SK-N-SH treated with all-trans-retinoic acid at 6 μM for 48 hours (cell line): ENCODE measurements at regions not wholly inside any gene's neighbourhood (a gene's known extent, or its start where the extent isn't known, plus 50 kb on each side); places are given as distances from the start of the nearest gene placed in this dataset.

Experiments used
- ATAC-seq: fragments of 200-7000 bp; cut with Tn5 transposase; 3 replicates; pipeline ENCODE4 v1.9.1; 2020; ENCODE audit warnings: mild to moderate bottlenecking, moderate library complexity
- ARNTL ChIP-seq: fragments of 450-650 bp; formaldehyde crosslinking; IDR thresholded peaks from 2 replicates; pipeline ENCODE4 v1.5.0; 2020; ENCODE audit warnings: low read depth, mild to moderate bottlenecking, moderate library complexity, borderline replicate concordance
- CSDC2 ChIP-seq: fragments of 250-450 bp; sonication (Bioruptor Pico); IDR thresholded peaks from 2 replicates; pipeline ENCODE4 v1.5.0; 2020; ENCODE audit warnings: mild to moderate bottlenecking, moderate library complexity
- CSRNP3 ChIP-seq: fragments of 250-450 bp; sonication (Bioruptor Pico); IDR thresholded peaks from 2 replicates; pipeline ENCODE4 v1.5.1; 2021; ENCODE audit warnings: mild to moderate bottlenecking, moderate library complexity
- ESRRG ChIP-seq: fragments of 250-450 bp; sonication (Bioruptor Pico); IDR thresholded peaks from 2 replicates; pipeline ENCODE4 v1.6.1; 2021; ENCODE audit warnings: mild to moderate bottlenecking
- GLIS3 ChIP-seq: fragments of 250-450 bp; sonication (Bioruptor Pico); IDR thresholded peaks from 2 replicates; pipeline ENCODE4 v1.5.0; 2020; ENCODE audit warnings: mild to moderate bottlenecking, moderate library complexity
- ISL1 ChIP-seq: fragments of 250-450 bp; sonication (Bioruptor Pico); IDR thresholded peaks from 2 replicates; pipeline ENCODE4 v2.1.2; 2022; ENCODE audit warnings: mild to moderate bottlenecking, moderate library complexity
- OSR1 ChIP-seq: fragments of 250-450 bp; sonication (Bioruptor Pico); IDR thresholded peaks from 2 replicates; pipeline ENCODE4 v1.8.0; 2022; ENCODE audit warnings: moderate library complexity, mild to moderate bottlenecking, inconsistent platforms
- PATZ1 ChIP-seq: fragments of 250-450 bp; sonication (Bioruptor Pico); IDR thresholded peaks from 2 replicates; pipeline ENCODE4 v1.8.0; 2020; ENCODE audit warnings: mild to moderate bottlenecking, moderate library complexity, borderline replicate concordance
- PPARA ChIP-seq: fragments of 250-450 bp; sonication (Bioruptor Pico); IDR thresholded peaks from 2 replicates; pipeline ENCODE4 v1.5.0; 2020; ENCODE audit warnings: mild to moderate bottlenecking, borderline replicate concordance
- RARB ChIP-seq: fragments of 250-450 bp; sonication (Bioruptor Pico); IDR thresholded peaks from 2 replicates; pipeline ENCODE4 v1.8.0; 2021; ENCODE audit warnings: mild to moderate bottlenecking, moderate library complexity
- SNAI2 ChIP-seq: fragments of 250-450 bp; sonication (Bioruptor Pico); IDR thresholded peaks from 2 replicates; pipeline ENCODE4 v1.5.0; 2020; ENCODE audit warnings: mild to moderate bottlenecking, moderate library complexity
- TCF4 ChIP-seq: fragments of 250-450 bp; sonication (Bioruptor Pico); IDR thresholded peaks from 2 replicates; pipeline ENCODE4 v1.8.0; 2021; ENCODE audit warnings: mild to moderate bottlenecking, moderate library complexity, borderline replicate concordance
- TOX ChIP-seq: fragments of 250-450 bp; sonication (Bioruptor Pico); IDR thresholded peaks from 2 replicates; pipeline ENCODE4 v1.8.0; 2021; ENCODE audit warnings: mild to moderate bottlenecking, moderate library complexity, borderline replicate concordance
- ZC3H10 ChIP-seq: fragments of 250-450 bp; sonication (Bioruptor Pico); IDR thresholded peaks from 2 replicates; pipeline ENCODE4 v1.5.1; 2021; ENCODE audit warnings: mild to moderate bottlenecking, moderate library complexity
- ZFP3 ChIP-seq: fragments of 250-450 bp; sonication (Bioruptor Pico); IDR thresholded peaks from 2 replicates; pipeline ENCODE4 v1.5.0; 2020; ENCODE audit warnings: mild to moderate bottlenecking, moderate library complexity
- ZFP30 ChIP-seq: fragments of 450-650 bp; formaldehyde crosslinking; IDR thresholded peaks from 2 replicates; pipeline ENCODE4 v1.5.0; 2022; ENCODE audit warnings: mild to moderate bottlenecking, moderate library complexity
- ZNF565 ChIP-seq: fragments of 450-650 bp; formaldehyde crosslinking; conservative IDR thresholded peaks from 2 replicates; pipeline ENCODE4 v1.5.0; 2020; ENCODE audit warnings: low read depth, mild to moderate bottlenecking, moderate library complexity
- ZNF8 ChIP-seq: fragments of 450-650 bp; formaldehyde crosslinking; IDR thresholded peaks from 2 replicates; pipeline ENCODE4 v1.5.0; 2020; ENCODE audit warnings: mild to moderate bottlenecking, moderate library complexity
- TF ChIP-seq, protein P1 (sequence below): fragments of 250-450 bp; sonication (Bioruptor Pico); IDR thresholded peaks from 2 replicates; pipeline ENCODE4 v1.8.0; 2021; ENCODE audit warnings: low read depth, mild to moderate bottlenecking, moderate library complexity, borderline replicate concordance
- TF ChIP-seq, protein P2 (sequence below): fragments of 250-450 bp; sonication (Bioruptor Pico); IDR thresholded peaks from 2 replicates; pipeline ENCODE4 v1.5.1; 2020; ENCODE audit warnings: low read depth, mild to moderate bottlenecking, moderate library complexity
- TF ChIP-seq, protein P3 (sequence below): fragments of 250-450 bp; sonication (Bioruptor Pico); IDR thresholded peaks from 2 replicates; pipeline ENCODE4 v1.5.0; 2020; ENCODE audit warnings: mild to moderate bottlenecking, moderate library complexity

DNA sequence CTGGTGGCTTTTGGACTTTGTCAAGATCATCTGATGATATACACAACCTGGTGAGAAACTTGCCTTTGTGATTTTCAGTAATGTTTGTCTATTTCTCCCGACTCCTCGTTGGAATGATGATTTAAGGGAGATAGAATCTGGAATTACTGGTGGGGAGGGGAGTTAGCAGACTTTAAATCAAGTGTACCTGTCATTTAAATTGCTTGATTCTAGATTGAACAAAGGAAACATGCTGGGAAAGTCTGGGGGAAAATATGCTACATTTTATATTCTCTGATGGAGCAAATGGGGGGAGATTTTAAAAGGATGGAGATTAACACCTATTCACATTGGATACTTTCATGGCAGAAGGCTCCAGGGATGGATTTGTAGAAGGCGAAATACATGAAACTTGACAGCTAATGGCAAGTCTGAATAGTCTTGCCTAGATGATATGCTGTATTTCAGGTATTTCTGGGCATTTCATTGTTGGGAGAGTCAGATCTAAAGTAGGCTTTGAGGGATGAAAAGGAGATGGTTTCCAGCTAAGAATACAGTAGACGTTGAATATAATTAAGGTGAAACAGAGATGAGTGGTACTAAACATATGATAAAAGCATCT, 189.1 kb upstream of the PDZRN3 start:
- no peak for ATAC-seq

GRCh38 chr3:73813291-73813690, 188.6 kb upstream of the PDZRN3 start:
- no peak for TF ChIP-seq OSR1 (CRISPR knock-in tag)
- peak; percentile 71 for TF ChIP-seq ISL1 (CRISPR knock-in tag)
- no peak for TF ChIP-seq ARNTL (CRISPR knock-in tag)
- TF ChIP-seq RARB: no peak
- no peak for TF ChIP-seq TOX (CRISPR knock-in tag)
- TF ChIP-seq CSRNP3 (CRISPR knock-in tag): peak; percentile 59; the same call in 1 of the 2 replicates
- TF ChIP-seq TCF4 (CRISPR knock-in tag): 0 out of 2 replicates have a peak, but pooled peaks have one; percentile 43
- TF ChIP-seq ZFP30 (CRISPR knock-in tag): no peak
- TF ChIP-seq PATZ1 (CRISPR knock-in tag): no peak
- ATAC-seq: peak; percentile 57

More for the DNA sequence above, 189.1 kb upstream of the PDZRN3 start:
- TF ChIP-seq ZNF565 (CRISPR knock-in tag): no peak
- TF ChIP-seq SNAI2: no peak
- TF ChIP-seq ISL1 (CRISPR knock-in tag): no peak
- TF ChIP-seq, protein P1, sequence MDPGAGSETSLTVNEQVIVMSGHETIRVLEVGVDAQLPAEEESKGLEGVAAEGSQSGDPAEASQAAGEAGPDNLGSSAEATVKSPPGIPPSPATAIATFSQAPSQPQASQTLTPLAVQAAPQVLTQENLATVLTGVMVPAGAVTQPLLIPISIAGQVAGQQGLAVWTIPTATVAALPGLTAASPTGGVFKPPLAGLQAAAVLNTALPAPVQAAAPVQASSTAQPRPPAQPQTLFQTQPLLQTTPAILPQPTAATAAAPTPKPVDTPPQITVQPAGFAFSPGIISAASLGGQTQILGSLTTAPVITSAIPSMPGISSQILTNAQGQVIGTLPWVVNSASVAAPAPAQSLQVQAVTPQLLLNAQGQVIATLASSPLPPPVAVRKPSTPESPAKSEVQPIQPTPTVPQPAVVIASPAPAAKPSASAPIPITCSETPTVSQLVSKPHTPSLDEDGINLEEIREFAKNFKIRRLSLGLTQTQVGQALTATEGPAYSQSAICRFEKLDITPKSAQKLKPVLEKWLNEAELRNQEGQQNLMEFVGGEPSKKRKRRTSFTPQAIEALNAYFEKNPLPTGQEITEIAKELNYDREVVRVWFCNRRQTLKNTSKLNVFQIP (CRISPR knock-in tag): no peak
- TF ChIP-seq GLIS3: no peak
- TF ChIP-seq ZNF8 (CRISPR knock-in tag): no peak
- no peak for TF ChIP-seq ZFP3 (CRISPR knock-in tag)
- TF ChIP-seq ZC3H10 (CRISPR knock-in tag): no peak
- TF ChIP-seq OSR1 (CRISPR knock-in tag): no peak
- TF ChIP-seq, protein P2, sequence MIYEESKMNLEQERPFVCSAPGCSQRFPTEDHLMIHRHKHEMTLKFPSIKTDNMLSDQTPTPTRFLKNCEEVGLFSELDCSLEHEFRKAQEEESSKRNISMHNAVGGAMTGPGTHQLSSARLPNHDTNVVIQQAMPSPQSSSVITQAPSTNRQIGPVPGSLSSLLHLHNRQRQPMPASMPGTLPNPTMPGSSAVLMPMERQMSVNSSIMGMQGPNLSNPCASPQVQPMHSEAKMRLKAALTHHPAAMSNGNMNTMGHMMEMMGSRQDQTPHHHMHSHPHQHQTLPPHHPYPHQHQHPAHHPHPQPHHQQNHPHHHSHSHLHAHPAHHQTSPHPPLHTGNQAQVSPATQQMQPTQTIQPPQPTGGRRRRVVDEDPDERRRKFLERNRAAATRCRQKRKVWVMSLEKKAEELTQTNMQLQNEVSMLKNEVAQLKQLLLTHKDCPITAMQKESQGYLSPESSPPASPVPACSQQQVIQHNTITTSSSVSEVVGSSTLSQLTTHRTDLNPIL (CRISPR knock-in tag): no peak
- no peak for TF ChIP-seq CSDC2 (CRISPR knock-in tag)
- TF ChIP-seq ESRRG: no peak
- TF ChIP-seq, protein P3, sequence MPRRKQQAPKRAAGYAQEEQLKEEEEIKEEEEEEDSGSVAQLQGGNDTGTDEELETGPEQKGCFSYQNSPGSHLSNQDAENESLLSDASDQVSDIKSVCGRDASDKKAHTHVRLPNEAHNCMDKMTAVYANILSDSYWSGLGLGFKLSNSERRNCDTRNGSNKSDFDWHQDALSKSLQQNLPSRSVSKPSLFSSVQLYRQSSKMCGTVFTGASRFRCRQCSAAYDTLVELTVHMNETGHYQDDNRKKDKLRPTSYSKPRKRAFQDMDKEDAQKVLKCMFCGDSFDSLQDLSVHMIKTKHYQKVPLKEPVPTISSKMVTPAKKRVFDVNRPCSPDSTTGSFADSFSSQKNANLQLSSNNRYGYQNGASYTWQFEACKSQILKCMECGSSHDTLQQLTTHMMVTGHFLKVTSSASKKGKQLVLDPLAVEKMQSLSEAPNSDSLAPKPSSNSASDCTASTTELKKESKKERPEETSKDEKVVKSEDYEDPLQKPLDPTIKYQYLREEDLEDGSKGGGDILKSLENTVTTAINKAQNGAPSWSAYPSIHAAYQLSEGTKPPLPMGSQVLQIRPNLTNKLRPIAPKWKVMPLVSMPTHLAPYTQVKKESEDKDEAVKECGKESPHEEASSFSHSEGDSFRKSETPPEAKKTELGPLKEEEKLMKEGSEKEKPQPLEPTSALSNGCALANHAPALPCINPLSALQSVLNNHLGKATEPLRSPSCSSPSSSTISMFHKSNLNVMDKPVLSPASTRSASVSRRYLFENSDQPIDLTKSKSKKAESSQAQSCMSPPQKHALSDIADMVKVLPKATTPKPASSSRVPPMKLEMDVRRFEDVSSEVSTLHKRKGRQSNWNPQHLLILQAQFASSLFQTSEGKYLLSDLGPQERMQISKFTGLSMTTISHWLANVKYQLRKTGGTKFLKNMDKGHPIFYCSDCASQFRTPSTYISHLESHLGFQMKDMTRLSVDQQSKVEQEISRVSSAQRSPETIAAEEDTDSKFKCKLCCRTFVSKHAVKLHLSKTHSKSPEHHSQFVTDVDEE (CRISPR knock-in tag): no peak
- TF ChIP-seq PPARA (CRISPR knock-in tag): no peak
- no peak for TF ChIP-seq ZFP30 (CRISPR knock-in tag)
- no peak for TF ChIP-seq PATZ1 (CRISPR knock-in tag)
- no peak for TF ChIP-seq CSRNP3 (CRISPR knock-in tag)
